Nephron progenitor cell (in vitro differentiated cells): ENCODE measurements at regions not wholly inside any gene's neighbourhood (a gene's known extent, or its start where the extent isn't known, plus 50 kb on each side); places are given as distances from the start of the nearest gene placed in this dataset.

Experiments
- DNase-seq: peaks from one replicate; pipeline ENCODE4 v3.0.0; 2021
- H3K27ac Mint-ChIP-seq: 2 replicates; pipeline ENCODE4 v1.8.0; 2021; ENCODE audit warnings: mild to moderate bottlenecking, moderate library complexity, mixed read lengths
- H3K27me3 Mint-ChIP-seq: 2 replicates; pipeline ENCODE4 v1.8.0; 2021; ENCODE audit warnings: mild to moderate bottlenecking, low read depth, mixed read lengths; ENCODE audit not compliant: poor library complexity
- H3K36me3 Mint-ChIP-seq: 2 replicates; pipeline ENCODE4 v1.8.0; 2021; ENCODE audit warnings: low read depth, mixed read lengths
- H3K4me1 Mint-ChIP-seq: 2 replicates; pipeline ENCODE4 v1.8.0; 2021; ENCODE audit warnings: mixed read lengths
- H3K4me3 Mint-ChIP-seq: 2 replicates; pipeline ENCODE4 v1.8.0; 2021; ENCODE audit warnings: mild to moderate bottlenecking, moderate library complexity, mixed read lengths
- H3K9me3 Mint-ChIP-seq: 2 replicates; pipeline ENCODE4 v1.8.0; 2021; ENCODE audit warnings: mild to moderate bottlenecking, moderate library complexity, mixed read lengths
- CTCF ChIP-seq: fragments of 200-600 bp; sonication (generic); IDR thresholded peaks from 2 replicates; pipeline ENCODE4 v1.5.0; 2021; ENCODE audit warnings: antibody characterized with exemption

- no peak for TF ChIP-seq CTCF
- no peak overlapping the region for H3K4me3 Mint-ChIP-seq
- H3K36me3 Mint-ChIP-seq, result no peaks in the 10 kb centered on the region
- DNase-seq, result no peak
- H3K9me3 Mint-ChIP-seq, result no peaks in the 10 kb centered on the region
- peaks cover 3% of the 10 kb centered on the region for H3K27me3 Mint-ChIP-seq
- no peaks in the 10 kb centered on the region for H3K4me1 Mint-ChIP-seq
- no peak overlapping the region for H3K27ac Mint-ChIP-seq
Measured at GRCh38 chr17:70498631-70499030, 329.3 kb downstream of the KCNJ2 start.

GRCh38 chr17:70499067-70499786 is 329.9 kb downstream of the KCNJ2 start:
- no peaks in the 10 kb centered on the region for H3K9me3 Mint-ChIP-seq
- no peak for TF ChIP-seq CTCF
- H3K4me1 Mint-ChIP-seq, result no peaks in the 10 kb centered on the region
- no peak overlapping the region for H3K4me3 Mint-ChIP-seq
- no peak for DNase-seq
- H3K27ac Mint-ChIP-seq, result no peak overlapping the region
- H3K27me3 Mint-ChIP-seq, result no peaks in the 10 kb centered on the region
- no peaks in the 10 kb centered on the region for H3K36me3 Mint-ChIP-seq

DNA sequence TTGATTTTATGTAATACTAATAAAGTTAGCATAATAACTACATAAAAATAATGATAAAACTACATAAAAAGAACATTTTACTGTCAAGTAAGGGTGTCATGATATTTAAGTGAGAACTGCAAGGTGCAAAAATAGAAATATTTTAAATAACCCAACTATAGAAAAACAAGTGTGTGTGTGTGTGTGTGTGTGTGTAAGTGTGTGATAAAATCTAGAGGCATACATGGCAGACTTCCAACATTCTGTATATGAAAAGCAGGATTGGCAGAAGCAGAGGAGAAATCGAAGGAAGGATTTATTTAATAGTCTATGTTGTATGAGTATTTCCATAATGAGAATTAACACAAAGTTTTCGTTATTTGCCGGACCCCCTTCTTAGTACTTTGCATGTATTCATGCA is 334.1 kb downstream of the KCNJ2 start:
- DNase-seq, result no peak
- H3K4me3 Mint-ChIP-seq, result no peak overlapping the region
- no peaks in the 10 kb centered on the region for H3K4me1 Mint-ChIP-seq
- H3K9me3 Mint-ChIP-seq, result no peaks in the 10 kb centered on the region
- no peaks in the 10 kb centered on the region for H3K27me3 Mint-ChIP-seq
- no peak overlapping the region for H3K27ac Mint-ChIP-seq
- no peak for TF ChIP-seq CTCF
- H3K36me3 Mint-ChIP-seq, result no peaks in the 10 kb centered on the region

DNA sequence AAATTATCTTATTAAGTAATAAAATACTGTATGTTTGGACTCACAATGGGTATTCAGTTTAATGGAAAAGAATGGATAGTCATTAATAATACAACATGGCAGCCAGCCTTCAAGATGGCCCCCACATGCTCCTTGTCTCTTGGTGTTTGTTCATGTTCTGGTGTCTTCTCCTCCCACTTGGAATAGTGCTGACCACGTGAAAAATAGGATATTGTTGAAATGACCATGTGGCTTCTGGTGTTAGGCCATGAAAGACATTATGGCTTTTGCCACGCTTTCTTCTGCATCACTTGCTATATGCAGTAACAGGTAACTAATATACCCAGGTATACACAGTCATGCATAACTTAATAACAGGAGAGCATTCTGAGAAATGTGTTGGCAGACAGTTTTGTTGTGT is 341.0 kb downstream of the KCNJ2 start:
- no peaks in the 10 kb centered on the region for H3K36me3 Mint-ChIP-seq
- no peak overlapping the region for H3K4me3 Mint-ChIP-seq
- no peak for TF ChIP-seq CTCF
- no peaks in the 10 kb centered on the region for H3K4me1 Mint-ChIP-seq
- no peak overlapping the region for H3K27ac Mint-ChIP-seq
- no peak for DNase-seq
- H3K9me3 Mint-ChIP-seq, result no peaks in the 10 kb centered on the region
- no peaks in the 10 kb centered on the region for H3K27me3 Mint-ChIP-seq

- Mint-ChIP-seq H3K4me1 (no peaks in the 10 kb centered on the region), H3K36me3 (no peaks in the 10 kb centered on the region), H3K4me3 (no peak overlapping the region), H3K9me3 (no peaks in the 10 kb centered on the region), H3K27me3 (no peaks in the 10 kb centered on the region), H3K27ac (no peak overlapping the region)
- no peak for DNase-seq
- no peak for TF ChIP-seq CTCF
Measured at GRCh38 chr17:70517816-70518215, 348.5 kb downstream of the KCNJ2 start.

- Mint-ChIP-seq H3K36me3 (no peaks in the 10 kb centered on the region), H3K4me3 (no peak overlapping the region), H3K27ac (no peak overlapping the region), H3K9me3 (no peaks in the 10 kb centered on the region), H3K27me3 (no peaks in the 10 kb centered on the region), H3K4me1 (no peaks in the 10 kb centered on the region)
- no peak for TF ChIP-seq CTCF
- DNase-seq, result no peak
Measured at GRCh38 chr17:70519300-70519699, 350.0 kb downstream of the KCNJ2 start.
